ENCODE measurements at regions not wholly inside any gene's neighbourhood (a gene's known extent, or its start where the extent isn't known, plus 50 kb on each side); places are given as distances from the start of the nearest gene placed in this dataset.

GRCh38 chr15:36254426-36254825, 325.0 kb upstream of the CDIN1 start:
- TF ChIP-seq CTCF (conservative IDR thresholded peaks at IDR 0.05 in 1 of 2, IDR thresholded peaks at IDR 0.05 in 1 of 2; ENCODE audit: low read depth in 1 of 2, low read length in 2 of 2), result no peak
- no peak for TF ChIP-seq EZH2 (IDR thresholded peaks at IDR 0.05; ENCODE audit: low read length, missing control alignments)
- H3K4me2 ChIP-seq (ENCODE audit: extremely low read depth, insufficient read depth, low read length), result no peak overlapping the region
- H3K27ac ChIP-seq (ENCODE audit: insufficient read depth, low read length), result no peak overlapping the region
- no peak overlapping the region for H3K9ac ChIP-seq (ENCODE audit: insufficient read depth, low read length)
- no peaks in the 10 kb centered on the region for H3K79me2 ChIP-seq (ENCODE audit: control insufficient read depth, insufficient read depth, low read length)
- H3K36me3 ChIP-seq (ENCODE audit: control insufficient read depth, insufficient read depth, low read length), result no peaks in the 10 kb centered on the region
- DNase-seq (ENCODE audit: low read depth in 2 of 2), result no peak
- no peaks in the 10 kb centered on the region for H4K20me1 ChIP-seq (ENCODE audit: control insufficient read depth, extremely low read depth, insufficient read depth, low read length)
- no peaks in the 10 kb centered on the region for H3K27me3 ChIP-seq (ENCODE audit: control insufficient read depth, insufficient read depth, low read length)
- no peaks in the 10 kb centered on the region for H3K4me1 ChIP-seq (ENCODE audit: control insufficient read depth, extremely low read depth, insufficient read depth, low read length)
- H3K9me3 ChIP-seq (ENCODE audit: control insufficient read depth, insufficient read depth, low read depth, low read length), result no peaks in the 10 kb centered on the region
- H2AFZ ChIP-seq (ENCODE audit: low read length), result no peak overlapping the region
- H3K4me3 ChIP-seq (replicated peaks in 1 of 4; ENCODE audit: control extremely low read depth in 1 of 4, insufficient read depth in 1 of 4, low read depth in 3 of 4, low read length in 4 of 4), result no peak overlapping the region

- Histone ChIP-seq H3K9me3 (ENCODE audit: control insufficient read depth, insufficient read depth, low read depth, low read length) (no peaks in the 10 kb centered on the region), H3K27ac (ENCODE audit: insufficient read depth, low read length) (no peak overlapping the region), H3K79me2 (ENCODE audit: control insufficient read depth, insufficient read depth, low read length) (no peaks in the 10 kb centered on the region), H3K36me3 (ENCODE audit: control insufficient read depth, insufficient read depth, low read length) (no peaks in the 10 kb centered on the region), H2AFZ (ENCODE audit: low read length) (no peak overlapping the region), H3K4me1 (ENCODE audit: control insufficient read depth, extremely low read depth, insufficient read depth, low read length) (no peaks in the 10 kb centered on the region), H3K27me3 (ENCODE audit: control insufficient read depth, insufficient read depth, low read length) (no peaks in the 10 kb centered on the region), H3K9ac (ENCODE audit: insufficient read depth, low read length) (no peak overlapping the region), H3K4me2 (ENCODE audit: extremely low read depth, insufficient read depth, low read length) (no peak overlapping the region), H3K4me3 (replicated peaks in 1 of 4; ENCODE audit: control extremely low read depth in 1 of 4, insufficient read depth in 1 of 4, low read depth in 3 of 4, low read length in 4 of 4) (no peak overlapping the region), H4K20me1 (ENCODE audit: control insufficient read depth, extremely low read depth, insufficient read depth, low read length) (no peaks in the 10 kb centered on the region)
- no peak for DNase-seq (ENCODE audit: low read depth in 2 of 2)
- no peak for TF ChIP-seq EZH2 (IDR thresholded peaks at IDR 0.05; ENCODE audit: low read length, missing control alignments)
- no peak for TF ChIP-seq CTCF (conservative IDR thresholded peaks at IDR 0.05 in 1 of 2, IDR thresholded peaks at IDR 0.05 in 1 of 2; ENCODE audit: low read depth in 1 of 2, low read length in 2 of 2)
Observed at GRCh38 chr15:36256404-36256807, 323.0 kb upstream of the CDIN1 start.

- Histone ChIP-seq H3K9ac (ENCODE audit: insufficient read depth, low read length) (no peak overlapping the region), H3K4me2 (ENCODE audit: extremely low read depth, insufficient read depth, low read length) (no peak overlapping the region), H3K27me3 (ENCODE audit: control insufficient read depth, insufficient read depth, low read length) (no peaks in the 10 kb centered on the region), H3K4me3 (replicated peaks in 1 of 4; ENCODE audit: control extremely low read depth in 1 of 4, insufficient read depth in 1 of 4, low read depth in 3 of 4, low read length in 4 of 4) (no peak overlapping the region), H3K36me3 (ENCODE audit: control insufficient read depth, insufficient read depth, low read length) (no peaks in the 10 kb centered on the region), H3K9me3 (ENCODE audit: control insufficient read depth, insufficient read depth, low read depth, low read length) (no peaks in the 10 kb centered on the region), H4K20me1 (ENCODE audit: control insufficient read depth, extremely low read depth, insufficient read depth, low read length) (no peaks in the 10 kb centered on the region), H2AFZ (ENCODE audit: low read length) (no peak overlapping the region), H3K27ac (ENCODE audit: insufficient read depth, low read length) (no peak overlapping the region), H3K4me1 (ENCODE audit: control insufficient read depth, extremely low read depth, insufficient read depth, low read length) (no peaks in the 10 kb centered on the region), H3K79me2 (ENCODE audit: control insufficient read depth, insufficient read depth, low read length) (no peaks in the 10 kb centered on the region)
- peak in 1 of 2 donors; percentile 20 for DNase-seq (ENCODE audit: low read depth in 2 of 2)
- TF ChIP-seq CTCF (conservative IDR thresholded peaks at IDR 0.05 in 1 of 2, IDR thresholded peaks at IDR 0.05 in 1 of 2; ENCODE audit: low read depth in 1 of 2, low read length in 2 of 2) (no peak), EZH2 (IDR thresholded peaks at IDR 0.05; ENCODE audit: low read length, missing control alignments) (no peak)
Observed at GRCh38 chr15:36263666-36264065, 315.8 kb upstream of the CDIN1 start.
